ENCODE measurements at regions not wholly inside any gene's neighbourhood (a gene's known extent, or its start where the extent isn't known, plus 50 kb on each side); places are given as distances from the start of the nearest gene placed in this dataset.

DNA sequence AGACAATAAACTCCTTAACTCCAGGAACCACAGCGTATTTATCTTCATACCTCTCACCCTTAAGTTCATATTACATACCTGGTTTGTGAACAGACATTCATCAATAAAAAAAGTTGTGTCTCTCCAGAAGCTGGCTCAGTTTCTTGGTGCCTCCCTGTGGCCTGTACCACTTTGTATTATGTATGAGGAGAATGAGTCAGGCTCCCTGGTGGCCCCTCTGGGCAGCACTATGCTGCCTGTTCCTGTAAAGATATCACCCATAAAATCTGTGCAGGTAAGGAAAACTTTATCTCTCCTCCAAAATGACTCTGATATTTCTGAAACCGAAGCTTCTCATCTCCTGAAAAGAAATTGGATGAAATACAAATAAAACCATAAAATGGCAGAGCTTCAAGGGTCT, 198.4 kb upstream of the NT5C1B start:
- DNase-seq (ENCODE audit: low spot score) = peak; percentile 65

DNA sequence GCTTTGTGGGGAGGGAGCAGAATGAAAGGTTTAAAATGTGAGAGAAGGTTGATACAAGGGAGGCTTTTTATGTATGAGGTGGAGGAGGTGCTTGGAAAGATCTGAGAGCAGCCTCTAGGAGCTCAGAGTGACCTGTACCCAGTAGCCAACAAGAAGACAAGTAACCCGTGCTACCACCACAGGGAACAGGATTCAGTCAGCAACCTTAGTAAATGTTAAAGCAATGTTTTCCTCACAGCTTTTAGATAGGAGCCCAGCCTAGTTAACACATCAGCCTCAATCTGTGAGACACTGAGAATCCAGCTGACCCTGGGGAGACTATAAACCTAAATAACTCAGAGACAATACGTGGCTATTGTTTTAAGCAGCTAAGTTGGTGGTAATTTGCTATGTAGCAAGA, 194.9 kb upstream of the NT5C1B start:
- no peak for DNase-seq (ENCODE audit: low spot score)

DNA sequence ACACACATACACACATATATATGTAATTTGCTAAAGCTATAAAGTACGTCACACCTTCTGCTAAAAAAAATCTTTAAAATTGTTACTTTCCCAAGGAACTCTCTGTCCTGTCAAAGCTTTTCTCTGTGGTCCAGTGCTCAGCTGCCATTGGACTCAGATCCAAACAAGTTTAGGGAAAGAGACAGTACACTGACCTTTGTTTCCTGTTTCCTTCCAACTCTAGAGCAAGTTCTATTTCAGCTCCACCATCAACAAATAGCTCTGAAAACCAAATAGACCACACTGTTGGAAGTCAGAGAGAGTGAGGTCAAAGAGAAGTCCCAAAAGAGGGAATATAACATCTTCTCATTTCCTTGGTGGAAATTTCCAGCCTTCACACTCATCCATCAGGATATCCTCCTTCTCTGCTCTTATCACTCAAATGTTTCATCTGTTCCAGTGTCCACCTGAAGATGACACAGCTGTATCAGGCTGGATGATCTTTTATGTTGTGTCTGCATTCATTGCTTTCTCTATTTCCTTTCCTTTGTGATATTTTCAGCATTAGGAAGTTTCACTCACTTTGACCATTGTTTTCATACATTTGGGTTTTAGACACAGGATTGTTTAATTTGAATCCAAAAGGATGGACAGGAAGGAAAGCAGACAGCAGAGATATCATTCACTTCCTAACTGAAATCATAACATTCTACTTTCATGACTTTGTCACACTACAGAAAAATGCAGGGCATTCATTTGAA, 192.3 kb upstream of the NT5C1B start:
- no peak for DNase-seq (ENCODE audit: low spot score)

DNA sequence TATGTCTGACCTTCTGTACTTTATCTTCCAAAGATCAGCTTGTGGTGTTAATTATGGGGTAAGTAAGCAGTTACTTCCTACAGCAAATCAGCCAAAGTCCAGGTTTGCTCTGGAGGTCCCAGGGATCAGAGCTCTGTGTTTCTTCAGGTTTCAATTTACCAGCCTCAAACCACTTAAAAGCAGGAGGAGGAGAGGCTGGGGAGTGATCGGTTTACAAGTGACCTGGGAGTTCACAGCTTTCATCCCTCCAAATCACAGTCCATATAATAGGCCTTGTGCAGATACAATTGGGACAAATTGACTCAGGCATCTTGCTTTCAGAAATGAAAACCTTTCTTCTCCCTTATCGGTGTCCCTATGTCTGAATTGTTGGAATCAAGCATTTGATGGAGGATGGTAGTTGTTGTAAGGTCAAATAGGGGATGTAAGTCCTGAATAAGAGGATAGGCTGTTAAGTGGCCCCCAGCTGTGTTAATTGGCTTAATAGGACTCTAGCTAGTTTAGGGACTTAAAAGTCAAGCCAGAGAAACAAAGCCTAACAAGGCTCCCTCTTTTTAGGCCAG, 188.0 kb upstream of the NT5C1B start:
- no peak for DNase-seq (ENCODE audit: low spot score)

DNA sequence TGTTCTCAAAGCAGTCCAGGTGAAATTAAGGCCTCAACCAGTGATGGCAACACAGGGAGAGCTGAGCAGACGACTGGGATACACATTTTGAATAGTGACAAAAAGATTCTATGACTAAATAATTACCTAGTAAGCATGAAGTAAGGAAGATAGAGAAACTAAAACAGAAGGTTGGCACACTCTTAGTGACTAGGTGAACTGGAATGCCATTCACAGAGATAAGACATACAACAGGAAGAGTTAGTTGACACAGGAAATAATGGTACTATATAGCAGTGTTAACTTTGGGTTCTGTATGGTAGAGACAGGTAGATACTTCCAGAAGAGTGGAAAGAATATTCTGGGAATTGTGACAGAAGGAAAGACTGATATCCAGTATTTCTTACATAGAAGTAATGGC, 181.8 kb upstream of the NT5C1B start:
- peak; percentile 70 for DNase-seq (ENCODE audit: low spot score)

DNA sequence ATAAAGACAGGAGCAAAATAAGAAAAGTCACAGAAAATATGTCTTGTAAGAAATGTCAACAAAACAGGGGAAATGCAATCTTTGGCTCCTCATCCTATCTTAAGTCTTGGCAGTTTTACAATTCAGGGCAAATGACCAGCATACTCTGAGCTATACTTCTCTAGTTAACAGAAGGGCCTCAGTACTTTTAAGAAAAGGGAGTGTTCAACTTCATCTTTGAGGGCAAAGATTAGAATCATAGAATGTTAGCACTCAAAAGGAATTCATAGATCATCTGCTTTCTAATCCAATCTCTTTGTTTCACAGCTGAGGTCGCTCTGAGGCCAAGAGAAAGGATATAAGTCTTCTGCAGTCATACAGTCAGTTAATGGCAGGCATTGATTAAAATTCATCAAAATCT, 174.0 kb upstream of the NT5C1B start:
- no peak for DNase-seq (ENCODE audit: low spot score)

DNA sequence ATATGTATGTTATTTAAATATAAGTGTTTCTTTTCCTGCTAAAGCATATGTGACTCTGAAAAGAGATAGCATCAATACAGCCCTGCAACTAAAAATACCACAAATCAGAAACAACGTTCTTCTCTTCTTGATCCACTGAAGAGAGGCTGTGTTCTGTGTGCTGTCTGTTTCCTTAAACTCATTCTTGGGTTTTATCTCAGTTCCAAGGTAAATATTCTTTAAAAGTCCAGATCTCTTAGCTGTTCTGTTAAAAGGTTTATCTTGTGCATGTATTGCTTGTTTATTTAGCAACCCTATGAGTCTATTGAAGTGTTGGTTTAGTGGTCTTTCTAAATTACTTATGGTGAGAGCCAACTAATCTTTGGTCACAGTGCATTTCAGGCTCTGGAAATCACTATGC, 173.3 kb upstream of the NT5C1B start:
- DNase-seq (ENCODE audit: low spot score) = no peak

DNA sequence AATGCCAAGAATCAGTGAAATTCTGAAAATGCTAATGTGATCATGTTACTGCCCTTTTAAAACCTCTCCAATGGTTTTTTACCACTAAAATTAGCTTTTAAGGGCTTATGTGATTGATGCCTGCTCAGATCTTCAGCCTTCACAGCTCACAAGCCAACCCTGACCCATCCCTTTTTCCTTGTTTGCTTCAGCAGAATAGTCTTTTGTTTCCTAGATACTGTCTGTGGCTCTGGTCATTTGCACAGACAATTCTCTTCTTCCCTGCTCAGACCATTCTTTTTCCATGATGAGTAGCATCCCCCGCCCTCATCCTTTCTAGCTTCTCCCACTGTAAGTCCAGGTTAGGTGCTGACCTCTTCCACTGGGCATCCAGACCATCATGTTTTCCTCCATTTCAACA, 164.9 kb upstream of the NT5C1B start:
- no peak for DNase-seq (ENCODE audit: low spot score)

DNA sequence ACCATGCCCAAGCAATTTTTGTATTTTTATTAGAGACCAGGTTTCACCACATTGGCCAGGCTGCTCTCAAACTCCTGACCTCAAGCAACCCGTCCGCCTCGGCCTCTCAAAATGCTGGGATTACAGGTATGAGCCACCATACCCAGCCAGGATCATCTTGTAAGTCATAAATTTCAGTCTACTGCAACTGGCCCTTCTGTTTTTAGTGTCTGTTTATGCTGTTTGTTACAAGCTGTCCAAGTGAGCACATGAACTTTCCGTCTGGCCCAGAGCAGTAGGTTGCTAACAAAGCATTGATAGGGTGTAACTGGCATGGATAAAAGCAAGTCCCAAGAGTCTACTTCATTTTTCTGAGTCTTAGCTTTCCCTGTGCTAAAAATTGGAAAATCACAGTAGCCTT, 164.4 kb upstream of the NT5C1B start:
- no peak for DNase-seq (ENCODE audit: low spot score)

DNA sequence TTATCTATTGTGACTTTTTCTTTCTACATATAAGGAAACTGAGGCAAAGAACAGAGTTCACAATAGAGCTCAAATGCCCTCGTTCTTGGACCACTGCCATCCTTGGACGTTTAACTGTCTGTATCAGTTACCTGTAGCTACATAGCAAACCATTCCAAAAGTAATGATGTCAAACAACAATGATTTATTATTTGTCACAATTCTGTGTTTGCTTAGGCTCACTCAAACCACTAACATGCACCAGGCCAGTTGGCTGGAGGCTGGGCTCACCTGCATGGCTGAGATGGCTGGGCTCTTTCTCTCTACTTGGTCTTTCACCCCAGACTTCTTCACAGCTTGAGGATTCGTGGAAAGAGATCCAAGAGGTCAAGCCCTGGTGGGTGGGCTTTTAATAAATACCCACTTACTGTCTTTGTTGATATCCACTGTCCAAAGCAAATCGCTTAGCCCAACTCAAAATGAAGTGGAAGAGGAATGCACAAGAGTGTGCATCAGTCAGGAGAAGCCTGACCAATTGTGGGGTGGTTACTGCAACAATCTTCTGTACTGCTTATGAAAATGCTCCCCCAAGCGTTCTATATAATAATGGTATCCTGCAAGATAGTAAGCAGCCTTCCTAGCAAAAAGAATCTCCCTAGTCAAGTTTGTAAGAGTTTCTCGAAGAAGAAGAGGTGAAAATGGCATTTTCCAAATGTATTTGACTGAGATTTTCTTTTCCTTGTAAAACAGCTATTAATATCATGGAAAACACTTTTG, 163.5 kb upstream of the NT5C1B start:
- DNase-seq (ENCODE audit: low spot score) = no peak

DNA sequence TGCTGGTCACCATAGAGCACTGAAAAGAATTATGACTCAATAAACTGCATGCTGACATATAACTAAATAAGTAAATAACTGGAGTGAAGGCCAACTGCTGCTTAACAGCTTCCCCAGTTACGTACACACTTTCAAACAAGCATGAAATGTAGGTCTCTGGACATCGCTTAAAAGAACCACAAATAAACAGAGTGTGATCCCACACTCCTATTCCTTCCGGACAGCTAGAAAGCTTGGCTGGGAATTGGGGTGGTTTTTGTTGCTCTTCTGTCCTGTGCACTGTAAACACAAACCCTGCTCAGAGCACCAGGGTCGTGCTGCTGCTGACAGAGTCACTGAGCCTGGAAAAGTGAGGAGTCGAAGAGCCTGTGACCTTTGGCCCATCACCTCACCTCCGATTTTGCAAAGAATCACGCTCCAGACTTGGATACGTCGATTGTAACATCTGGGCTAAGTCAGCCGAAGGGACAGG, 162.7 kb upstream of the NT5C1B start:
- no peak for DNase-seq (ENCODE audit: low spot score)

DNA sequence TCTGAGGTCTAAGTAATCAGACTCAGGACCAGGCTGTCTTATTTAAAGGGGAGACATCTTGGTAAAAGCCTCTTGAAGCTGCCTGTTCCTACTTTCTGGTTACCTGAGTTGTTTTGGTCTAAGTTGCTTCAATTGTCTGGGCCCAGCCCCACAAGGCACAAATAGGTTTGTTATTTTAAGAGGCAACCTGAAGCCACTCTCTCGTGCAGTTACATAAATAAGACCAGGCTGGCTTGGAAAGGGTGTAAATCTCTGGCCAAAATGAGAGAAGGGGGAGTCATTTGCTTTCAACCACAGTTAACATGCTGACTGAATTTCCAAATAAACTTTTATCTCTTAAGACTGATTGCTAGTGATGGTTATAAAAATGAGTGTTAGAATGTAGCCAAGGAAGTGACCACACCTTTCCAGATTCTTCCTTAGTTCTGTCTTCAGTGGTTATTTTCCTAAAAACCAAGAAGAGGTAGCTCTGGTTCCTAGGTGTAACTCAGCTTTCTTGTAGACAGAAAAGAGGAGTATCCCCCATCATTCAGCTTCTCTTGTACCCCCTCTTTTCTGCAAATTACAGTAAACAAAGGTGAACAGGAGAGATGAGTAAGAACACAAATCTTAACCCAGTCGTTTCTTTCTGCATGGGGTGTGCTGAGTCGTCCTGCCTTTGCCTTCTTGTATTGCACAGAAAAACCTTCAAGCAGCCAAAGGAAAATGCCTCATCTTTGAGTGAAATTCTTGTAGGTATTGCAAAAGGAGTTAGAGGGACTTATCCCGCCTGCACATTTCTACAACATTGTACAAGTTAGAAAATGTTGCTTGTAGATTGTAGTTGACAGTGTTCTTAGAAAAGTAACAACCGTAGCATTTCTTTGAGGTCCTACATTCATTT, 161.5 kb upstream of the NT5C1B start:
- DNase-seq (ENCODE audit: low spot score) = peak; percentile 40

DNA sequence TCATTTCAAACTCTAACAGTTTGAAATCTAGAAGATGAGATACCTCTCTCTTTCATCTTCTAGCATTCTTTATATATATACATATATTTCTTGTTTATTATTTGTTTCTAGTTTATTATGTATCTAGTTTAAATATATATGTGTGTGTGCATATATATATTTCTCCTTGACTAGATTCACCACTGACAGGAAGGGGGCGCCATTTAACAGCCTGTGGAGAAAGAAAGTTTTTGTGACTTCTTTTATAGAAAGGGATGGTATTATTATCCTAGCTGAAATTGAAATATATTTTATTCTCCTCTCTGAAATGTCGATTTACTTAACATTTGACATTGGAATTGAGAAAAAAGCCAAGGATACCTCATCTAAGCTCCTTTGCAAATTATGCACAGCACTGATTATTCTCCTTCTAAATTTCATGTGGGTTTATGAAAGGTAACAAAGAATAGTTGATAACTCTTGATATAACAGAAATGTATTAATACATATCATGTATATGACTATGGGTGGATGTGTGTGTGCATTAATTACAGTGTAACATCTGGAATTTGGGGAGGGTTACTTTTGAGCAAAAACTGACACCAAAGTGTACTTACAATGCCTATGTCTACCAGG, 160.7 kb upstream of the NT5C1B start:
- DNase-seq (ENCODE audit: low spot score) = peak; percentile 64

DNA sequence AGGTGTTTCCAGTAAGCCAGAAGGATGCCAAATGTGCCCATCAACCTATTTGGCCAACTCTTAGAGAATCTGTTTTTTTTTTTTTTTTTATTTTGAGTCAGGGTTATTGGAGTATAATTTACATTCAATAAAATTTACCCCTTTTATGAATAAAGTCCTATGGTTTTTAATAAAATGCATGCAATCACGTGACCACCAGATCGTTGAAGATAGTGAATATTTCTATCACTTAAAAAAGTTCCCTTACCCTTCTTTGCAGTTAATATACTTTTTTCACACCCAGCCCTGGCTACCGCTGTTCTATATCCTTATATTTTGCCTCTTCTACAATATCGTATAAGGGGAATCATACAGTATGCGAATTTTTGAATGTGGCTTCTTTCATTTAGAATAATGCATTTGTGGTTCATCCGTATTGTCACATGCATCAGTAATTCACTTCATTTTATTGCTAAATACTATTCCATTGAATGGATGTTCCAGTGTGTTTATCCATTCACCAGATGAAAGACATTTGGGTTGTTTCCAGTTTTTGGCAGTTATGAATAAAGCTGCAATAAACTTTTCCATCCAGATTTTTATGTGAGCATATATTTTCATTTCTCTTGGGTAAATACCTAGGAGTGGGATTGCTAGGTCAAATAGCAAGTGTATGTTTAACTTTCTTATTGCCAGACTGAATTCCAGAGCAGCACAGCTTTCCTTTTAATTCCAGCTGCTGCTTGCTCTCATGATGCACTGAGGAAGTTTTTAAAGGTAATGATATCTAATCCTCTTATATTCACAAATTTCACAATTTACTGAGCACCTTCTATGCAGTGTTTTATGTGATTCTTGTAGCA, 156.3 kb upstream of the NT5C1B start:
- DNase-seq (ENCODE audit: low spot score) = no peak

DNA sequence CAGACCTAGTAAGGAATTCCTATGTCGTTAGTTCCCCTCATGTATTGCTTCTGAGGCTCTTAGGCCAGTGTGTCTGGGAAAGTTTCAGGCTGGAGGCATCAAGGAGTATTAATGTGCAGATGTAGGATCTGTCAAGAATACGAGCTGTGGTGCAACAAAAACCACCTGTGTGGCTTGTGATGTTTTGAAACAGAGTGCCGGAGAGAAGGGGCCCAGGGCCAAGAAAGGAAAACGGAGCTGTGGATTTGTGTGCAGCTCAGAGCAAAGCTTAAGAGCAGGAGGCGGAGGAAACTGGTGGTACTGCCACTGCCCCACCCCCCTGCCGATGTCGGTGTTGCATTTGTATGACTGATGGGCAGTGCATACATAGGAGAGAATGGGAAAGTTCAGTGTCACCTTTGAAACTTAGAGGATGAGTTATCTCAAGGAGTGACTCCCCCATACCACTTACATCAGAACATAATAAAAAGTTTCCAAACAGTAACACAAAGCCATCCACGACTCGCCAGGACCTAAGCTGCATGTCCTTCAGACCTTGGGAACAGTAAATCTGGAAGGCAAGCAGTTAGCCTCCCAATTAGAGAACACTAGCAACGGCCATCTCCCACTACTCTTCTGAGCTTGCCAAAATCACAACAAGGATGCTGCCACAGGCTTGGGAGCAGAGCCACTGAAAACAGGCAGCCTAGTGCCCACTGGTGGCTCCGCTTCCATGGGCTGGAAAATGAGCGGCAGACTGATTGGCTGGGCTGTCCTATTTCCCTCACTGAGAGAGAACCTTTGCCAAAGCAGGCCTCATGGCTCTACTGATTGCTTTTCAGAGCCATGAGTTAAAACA, 152.7 kb upstream of the NT5C1B start:
- no peak for DNase-seq (ENCODE audit: low spot score)

DNA sequence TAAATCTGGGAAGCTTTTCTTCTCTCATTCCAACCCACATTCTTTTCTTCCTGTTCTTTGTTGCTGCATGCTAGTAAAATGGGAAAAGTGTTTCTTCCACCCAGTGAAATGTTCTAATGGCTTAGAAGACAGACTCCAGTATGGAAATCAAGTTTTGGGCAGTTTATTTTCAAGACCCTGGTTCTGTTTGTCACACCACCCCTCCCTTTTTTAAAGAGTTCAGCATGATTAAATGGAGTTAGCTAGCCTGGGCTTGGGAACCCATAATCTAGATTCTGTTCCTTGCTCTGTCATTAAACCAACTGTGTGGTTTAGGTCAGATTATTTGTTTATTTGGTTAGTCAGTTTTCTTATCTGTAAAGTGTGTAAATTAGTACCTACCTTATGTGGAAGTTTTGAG, 151.8 kb upstream of the NT5C1B start:
- DNase-seq (ENCODE audit: low spot score) = no peak

DNA sequence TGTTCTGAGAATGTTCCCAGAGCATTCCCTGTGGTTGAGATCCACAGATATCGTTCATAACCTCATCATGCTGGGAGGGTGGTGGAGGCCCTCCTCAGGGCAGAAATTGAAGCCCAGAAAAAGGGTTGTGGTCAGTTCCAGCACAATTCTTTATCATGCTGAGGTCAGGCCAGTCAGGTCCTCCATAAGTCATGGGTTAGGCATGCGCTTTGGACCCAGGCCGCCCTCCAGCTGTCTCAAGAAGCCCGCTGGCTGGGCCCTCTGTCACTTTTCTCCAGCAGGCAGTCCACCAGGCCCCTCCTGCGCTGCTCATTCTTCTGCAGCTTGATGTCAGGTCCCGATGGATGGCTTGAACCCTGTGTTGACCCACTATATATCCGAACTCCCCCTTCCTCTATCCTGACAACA, 151.1 kb upstream of the NT5C1B start:
- DNase-seq (ENCODE audit: low spot score) = no peak

DNA sequence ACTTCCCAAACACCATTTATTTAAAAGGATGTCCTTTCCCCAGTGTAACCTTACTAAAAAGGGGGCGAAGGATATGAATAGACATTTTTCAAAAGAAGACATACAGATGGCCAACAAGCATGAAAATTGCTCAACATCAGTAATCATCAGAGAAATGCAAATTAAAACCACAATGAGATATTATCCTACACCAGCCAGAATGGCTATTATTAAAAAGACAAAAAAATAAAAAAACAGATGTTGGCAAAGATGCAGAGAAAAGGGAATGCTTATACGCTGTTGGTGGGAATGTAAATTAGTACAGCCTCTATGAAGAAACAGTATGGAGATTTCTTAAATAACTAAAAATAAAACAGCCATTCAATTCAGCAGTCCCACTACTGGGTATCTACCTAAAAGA, 142.3 kb upstream of the NT5C1B start:
- DNase-seq (ENCODE audit: low spot score) = no peak

DNA sequence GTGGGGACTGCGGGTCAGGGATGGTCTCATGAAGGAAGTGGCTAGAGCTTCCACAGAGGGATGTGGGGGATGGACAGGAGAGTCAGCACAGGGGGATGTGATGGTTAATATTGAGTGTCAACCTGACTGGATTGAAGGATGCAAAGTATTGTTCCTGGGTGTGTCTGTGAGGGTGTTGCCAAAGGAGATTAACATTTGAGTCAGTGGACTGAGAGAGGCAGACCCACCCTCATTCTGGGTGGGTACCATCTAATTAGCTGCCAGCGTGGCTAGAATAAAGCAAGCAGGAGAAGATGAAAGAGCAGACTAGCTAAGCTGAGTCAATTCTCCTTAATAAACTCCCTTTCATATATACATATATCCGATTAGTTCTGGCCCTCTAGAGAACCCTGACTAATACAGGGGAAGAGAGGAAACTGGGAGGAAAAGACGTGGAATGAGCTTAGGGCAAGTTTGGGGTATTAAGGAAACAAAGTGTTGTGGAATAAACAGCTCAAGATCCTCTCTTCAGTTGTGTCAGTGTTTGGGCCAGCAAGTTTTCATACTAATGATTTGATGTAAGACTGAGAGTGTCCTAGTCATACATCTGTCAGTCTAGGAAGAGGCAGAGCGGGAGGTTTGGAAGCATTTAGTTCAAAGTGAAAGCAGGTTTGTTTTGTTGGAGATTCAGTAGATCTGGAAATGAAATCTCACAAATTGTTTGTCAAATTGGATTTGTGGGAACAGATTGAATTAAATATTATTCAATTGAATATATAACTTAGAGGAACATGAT, 135.2 kb upstream of the NT5C1B start:
- DNase-seq (ENCODE audit: low spot score) = no peak
